ENCODE measurements at regions not wholly inside any gene's neighbourhood (a gene's known extent, or its start where the extent isn't known, plus 50 kb on each side); places are given as distances from the start of the nearest gene placed in this dataset.

DNA sequence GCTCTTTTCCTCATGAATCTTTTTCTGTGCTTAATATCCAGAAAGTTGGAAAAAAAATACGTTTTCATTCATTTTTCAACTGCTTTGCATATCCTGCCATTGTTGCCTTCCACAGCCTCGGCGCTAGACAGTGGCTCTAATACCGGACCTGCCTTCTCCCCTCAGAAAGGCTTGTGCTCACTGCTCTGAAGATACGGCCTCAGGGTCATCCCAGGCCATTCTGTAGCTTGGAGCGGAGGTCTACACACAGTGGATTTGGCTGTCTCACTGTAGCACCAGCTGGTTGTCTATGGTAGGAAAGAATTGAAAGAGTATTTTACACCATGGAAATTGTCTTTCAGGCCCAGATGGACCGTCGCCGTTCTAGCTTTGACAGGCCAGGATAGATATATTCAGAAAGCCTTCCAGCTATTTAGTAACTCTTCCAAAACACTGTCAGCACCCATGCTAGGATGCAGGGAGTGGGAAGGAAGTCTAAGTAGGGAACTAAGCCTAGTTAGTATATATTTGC, 242.0 kb downstream of the TMEM182 start:
- no peak for TF ChIP-seq POLR2AphosphoS5 (IDR thresholded peaks at IDR 0.05; ENCODE audit: low read depth, low read length)
- TF ChIP-seq, protein P1, sequence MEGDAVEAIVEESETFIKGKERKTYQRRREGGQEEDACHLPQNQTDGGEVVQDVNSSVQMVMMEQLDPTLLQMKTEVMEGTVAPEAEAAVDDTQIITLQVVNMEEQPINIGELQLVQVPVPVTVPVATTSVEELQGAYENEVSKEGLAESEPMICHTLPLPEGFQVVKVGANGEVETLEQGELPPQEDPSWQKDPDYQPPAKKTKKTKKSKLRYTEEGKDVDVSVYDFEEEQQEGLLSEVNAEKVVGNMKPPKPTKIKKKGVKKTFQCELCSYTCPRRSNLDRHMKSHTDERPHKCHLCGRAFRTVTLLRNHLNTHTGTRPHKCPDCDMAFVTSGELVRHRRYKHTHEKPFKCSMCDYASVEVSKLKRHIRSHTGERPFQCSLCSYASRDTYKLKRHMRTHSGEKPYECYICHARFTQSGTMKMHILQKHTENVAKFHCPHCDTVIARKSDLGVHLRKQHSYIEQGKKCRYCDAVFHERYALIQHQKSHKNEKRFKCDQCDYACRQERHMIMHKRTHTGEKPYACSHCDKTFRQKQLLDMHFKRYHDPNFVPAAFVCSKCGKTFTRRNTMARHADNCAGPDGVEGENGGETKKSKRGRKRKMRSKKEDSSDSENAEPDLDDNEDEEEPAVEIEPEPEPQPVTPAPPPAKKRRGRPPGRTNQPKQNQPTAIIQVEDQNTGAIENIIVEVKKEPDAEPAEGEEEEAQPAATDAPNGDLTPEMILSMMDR (IDR thresholded peaks at IDR 0.05; ENCODE audit: control extremely low read depth in 1 of 3, insufficient read depth in 1 of 3, low read depth in 1 of 3, low read length in 3 of 3): no peak
